GM12891 (cell line): ENCODE measurements at regions not wholly inside any gene's neighbourhood (a gene's known extent, or its start where the extent isn't known, plus 50 kb on each side); places are given as distances from the start of the nearest gene placed in this dataset.

Experiments used
- DNase-seq: peaks from one replicate; pipeline ENCODE4 v3.0.0; 2011; ENCODE audit warnings: low spot score; ENCODE audit not compliant: insufficient read length
- FAIRE-seq: peaks from 2 replicates; lab custom pipeline; 2011; peaks lifted over from hg19 to GRCh38; lab: Jason Lieb, UNC
- PAX5 ChIP-seq: IDR thresholded peaks from 2 replicates; pipeline ENCODE4 v1.6.1; 2011; ENCODE audit warnings: low read length, moderate library complexity, mild to moderate bottlenecking; ENCODE audit not compliant: insufficient read depth, severe bottlenecking
- POLR2A ChIP-seq: IDR thresholded peaks from 2 replicates; pipeline ENCODE4 v1.6.1; 2011; ENCODE audit warnings: low read depth, low read length, control low read depth
- POLR2AphosphoS5 ChIP-seq: IDR thresholded peaks from 2 replicates; pipeline ENCODE4 v1.6.1; 2011; ENCODE audit warnings: low read depth, low read length, control low read depth
- POU2F2 ChIP-seq: IDR thresholded peaks from 2 replicates; pipeline ENCODE4 v1.6.1; 2011; ENCODE audit warnings: low read depth, mild to moderate bottlenecking, control low read depth, low read length, moderate library complexity
- SPI1 ChIP-seq: IDR thresholded peaks from 2 replicates; pipeline ENCODE4 v1.6.1; 2011; ENCODE audit warnings: low read depth, low read length, control low read depth
- TAF1 ChIP-seq: IDR thresholded peaks from 2 replicates; pipeline ENCODE4 v1.6.1; 2011; ENCODE audit warnings: low read depth, low read length, control low read depth

GRCh38 chr11:19407677-19408270 lies 167.0 kb upstream of the E2F8 start:
- DNase-seq, result no peak
- no peak for TF ChIP-seq POLR2A
- TF ChIP-seq POU2F2, result no peak
- no peak for TF ChIP-seq POLR2AphosphoS5
- TF ChIP-seq TAF1, result no peak
- TF ChIP-seq PAX5, result no peak
- TF ChIP-seq SPI1, result no peak
- FAIRE-seq, result no peak

- FAIRE-seq (peak; percentile 5), DNase-seq (no peak)
- no peak for TF ChIP-seq TAF1
- TF ChIP-seq PAX5, result no peak
- no peak for TF ChIP-seq SPI1
- no peak for TF ChIP-seq POLR2AphosphoS5
- TF ChIP-seq POLR2A, result no peak
- TF ChIP-seq POU2F2, result no peak
These were observed 165.2 kb upstream of the E2F8 start for GRCh38 chr11:19405966-19406365.

GRCh38 chr11:19404787-19405186 lies 164.0 kb upstream of the E2F8 start:
- FAIRE-seq, result no peak
- TF ChIP-seq POLR2AphosphoS5 (no peak), PAX5 (no peak), TAF1 (no peak)
- DNase-seq, result no peak

- no peak for FAIRE-seq
- no peak for DNase-seq
- TF ChIP-seq POLR2A (no peak), SPI1 (no peak), POU2F2 (no peak), POLR2AphosphoS5 (no peak), PAX5 (no peak), TAF1 (no peak)
These were observed 162.6 kb upstream of the E2F8 start for GRCh38 chr11:19403196-19403895.

- TF ChIP-seq TAF1 (no peak), POLR2AphosphoS5 (no peak), PAX5 (no peak), POU2F2 (no peak), POLR2A (no peak), SPI1 (no peak)
- DNase-seq (no peak), FAIRE-seq (no peak)
These were observed 159.6 kb upstream of the E2F8 start for GRCh38 chr11:19400296-19400695.

GRCh38 chr11:19398772-19399527 lies 158.2 kb upstream of the E2F8 start:
- DNase-seq, result no peak
- FAIRE-seq, result no peak
- TF ChIP-seq POU2F2 (no peak), PAX5 (no peak), POLR2A (no peak), TAF1 (no peak), SPI1 (no peak), POLR2AphosphoS5 (no peak)

GRCh38 chr11:19398273-19398672 lies 157.5 kb upstream of the E2F8 start:
- FAIRE-seq (no peak), DNase-seq (no peak)
- TF ChIP-seq PAX5 (no peak), POLR2AphosphoS5 (no peak), SPI1 (no peak), TAF1 (no peak), POLR2A (no peak), POU2F2 (no peak)

GRCh38 chr11:19395050-19395449 lies 154.3 kb upstream of the E2F8 start:
- DNase-seq (no peak), FAIRE-seq (no peak)
- TF ChIP-seq POU2F2 (no peak), POLR2AphosphoS5 (no peak), SPI1 (no peak), POLR2A (no peak), PAX5 (no peak), TAF1 (no peak)

GRCh38 chr11:19394525-19395016 lies 153.8 kb upstream of the E2F8 start:
- TF ChIP-seq SPI1 (no peak), PAX5 (no peak), POLR2A (no peak), POLR2AphosphoS5 (no peak), POU2F2 (no peak), TAF1 (no peak)
- peak; percentile 83 for FAIRE-seq
- no peak for DNase-seq
